GF-D8 (cell line): ENCODE measurements at regions not wholly inside any gene's neighbourhood (a gene's known extent, or its start where the extent isn't known, plus 50 kb on each side); places are given as distances from the start of the nearest gene placed in this dataset.

Source experiments
- DNase-seq: peaks from one replicate; lab custom pipeline; 2025; lab: John Stamatoyannopoulos, UW

GRCh38 chr12:25755136-25755970 lies 202.3 kb upstream of the LMNTD1 start:
- no peak for DNase-seq

DNA sequence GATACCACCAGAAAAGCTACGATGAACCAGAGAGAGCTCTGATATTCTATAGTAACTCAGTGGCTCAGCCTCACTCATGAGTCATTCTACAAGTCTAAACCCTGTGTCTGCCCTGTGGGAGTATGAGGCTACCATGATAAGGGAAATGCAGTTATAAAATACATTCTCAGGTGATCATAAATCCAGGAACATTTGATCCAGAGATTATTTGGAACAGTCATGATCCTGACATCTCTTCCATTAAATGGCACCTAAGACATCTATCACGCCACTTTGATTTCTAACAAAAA lies 202.6 kb upstream of the RASSF8 start:
- DNase-seq: no peak

GRCh38 chr12:25757037-25757665 lies 201.3 kb upstream of the RASSF8 start:
- no peak for DNase-seq

DNA sequence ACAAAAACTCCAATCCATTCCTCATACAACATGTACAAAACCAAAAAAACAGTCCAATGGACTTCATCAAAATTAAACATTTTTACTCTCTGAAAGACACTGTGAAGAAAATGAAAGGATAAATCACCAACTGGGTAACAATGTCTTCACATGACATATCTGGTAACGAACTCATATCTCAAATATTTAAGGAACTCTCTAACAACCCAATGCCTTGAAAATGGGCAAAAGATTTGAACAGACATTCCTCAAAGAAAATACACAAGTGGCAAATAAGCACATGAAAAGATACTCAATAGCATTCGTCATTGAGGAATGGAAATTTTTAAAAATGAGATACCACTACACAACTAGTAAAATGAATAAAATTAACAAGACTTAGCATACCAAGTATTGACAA lies 198.7 kb upstream of the RASSF8 start:
- no peak for DNase-seq

- DNase-seq: no peak
These were observed 197.1 kb upstream of the RASSF8 start for GRCh38 chr12:25761356-25761755.

GRCh38 chr12:25764409-25764808 lies 194.1 kb upstream of the RASSF8 start:
- DNase-seq: no peak

DNA sequence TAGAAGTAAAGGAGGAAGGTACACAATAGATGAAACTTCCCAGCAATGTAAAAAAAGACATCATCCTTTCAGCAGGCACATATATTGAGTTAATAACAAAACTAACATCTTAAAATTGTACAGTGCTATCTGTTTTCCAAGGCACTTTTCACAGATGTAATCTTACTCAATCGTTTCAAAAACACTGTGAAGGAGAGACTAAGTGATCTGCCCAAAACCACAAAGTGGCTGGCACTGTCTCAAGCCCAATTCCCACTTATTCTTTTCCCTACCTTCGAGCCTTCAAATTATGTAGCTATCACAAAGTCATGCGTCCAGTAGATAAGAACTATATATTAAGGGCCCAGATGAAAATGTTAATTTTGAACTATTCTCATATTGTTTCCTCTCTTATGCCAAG lies 193.6 kb upstream of the RASSF8 start:
- DNase-seq: no peak

DNA sequence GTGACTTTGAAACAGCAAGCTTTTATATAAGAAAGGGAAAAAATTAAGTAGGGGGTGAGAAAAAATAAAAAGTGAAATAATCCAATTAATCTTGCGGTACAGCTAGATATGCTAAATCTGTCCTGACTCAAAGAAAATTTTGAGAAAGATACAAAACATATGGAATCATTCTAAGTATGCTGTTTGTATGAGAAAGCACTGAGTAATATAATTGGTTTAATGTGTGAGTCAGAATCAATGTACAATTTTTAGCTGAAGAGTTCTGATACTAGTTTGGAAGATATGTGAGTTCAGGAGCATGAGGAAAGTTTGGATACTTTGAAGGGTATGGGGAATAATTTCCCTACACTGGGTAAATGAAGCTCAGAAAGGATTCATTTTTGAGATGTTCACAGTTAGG lies 190.9 kb upstream of the RASSF8 start:
- no peak for DNase-seq

GRCh38 chr12:25768151-25768550 lies 190.3 kb upstream of the RASSF8 start:
- no peak for DNase-seq

DNA sequence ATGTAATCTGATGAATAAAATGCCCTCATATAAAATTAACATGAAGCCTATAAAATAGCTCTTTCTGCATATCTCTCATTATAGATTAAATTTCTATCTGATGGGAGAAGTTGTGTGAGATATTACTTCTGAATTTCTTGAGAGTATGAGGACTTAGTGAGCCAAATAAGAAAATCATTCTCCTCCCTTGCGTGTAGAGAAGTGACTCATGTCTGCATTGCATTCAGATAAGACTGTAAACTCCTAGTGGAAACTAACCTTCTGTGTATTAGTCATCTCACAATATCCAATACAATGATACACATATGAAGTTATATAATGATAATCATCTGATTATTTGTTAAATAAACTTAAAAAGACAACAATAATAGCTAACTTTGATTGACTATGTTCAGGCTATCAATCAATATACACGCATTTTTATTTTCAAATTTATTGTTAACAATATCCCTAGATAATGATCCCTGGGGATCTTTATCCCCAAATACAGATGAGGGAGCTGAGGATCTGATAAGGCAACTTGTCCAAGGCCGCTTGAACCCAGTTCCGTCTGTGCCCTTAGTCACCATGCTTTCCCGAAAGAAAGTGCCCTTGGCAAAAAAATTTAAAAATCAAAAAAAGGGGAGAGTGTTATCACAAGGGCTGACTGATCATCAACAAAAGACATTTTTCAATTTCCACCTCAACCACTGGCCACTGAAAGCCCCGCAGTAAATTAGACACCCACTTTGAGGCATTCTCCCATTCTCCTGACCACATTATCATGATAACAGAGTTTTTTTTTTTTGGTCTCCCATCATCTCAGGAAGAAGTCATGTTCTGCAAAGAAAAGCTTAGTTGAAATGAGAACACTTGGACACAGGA lies 189.2 kb upstream of the RASSF8 start:
- DNase-seq: no peak

DNA sequence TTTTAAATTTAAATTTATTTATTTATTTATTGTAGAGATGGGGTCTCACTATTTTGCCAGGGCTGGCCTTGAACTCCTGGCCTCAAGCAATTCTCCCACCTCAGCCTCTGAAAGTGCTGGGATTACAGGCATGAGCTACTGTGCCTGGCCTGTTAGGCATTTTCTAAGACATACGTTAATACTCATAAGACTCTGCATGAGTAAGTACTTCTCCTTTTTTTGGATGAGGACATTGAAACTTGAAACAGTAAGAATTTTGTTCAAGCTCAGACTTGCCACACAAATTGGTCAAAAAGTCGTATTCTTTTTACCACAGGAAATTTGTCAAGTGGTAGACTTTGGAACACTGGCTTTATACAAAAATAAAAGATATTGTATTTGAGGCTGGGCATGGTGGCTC lies 187.4 kb upstream of the RASSF8 start:
- DNase-seq: no peak

- DNase-seq: no peak
These were observed 187.0 kb upstream of the RASSF8 start for GRCh38 chr12:25771476-25771875.

DNA sequence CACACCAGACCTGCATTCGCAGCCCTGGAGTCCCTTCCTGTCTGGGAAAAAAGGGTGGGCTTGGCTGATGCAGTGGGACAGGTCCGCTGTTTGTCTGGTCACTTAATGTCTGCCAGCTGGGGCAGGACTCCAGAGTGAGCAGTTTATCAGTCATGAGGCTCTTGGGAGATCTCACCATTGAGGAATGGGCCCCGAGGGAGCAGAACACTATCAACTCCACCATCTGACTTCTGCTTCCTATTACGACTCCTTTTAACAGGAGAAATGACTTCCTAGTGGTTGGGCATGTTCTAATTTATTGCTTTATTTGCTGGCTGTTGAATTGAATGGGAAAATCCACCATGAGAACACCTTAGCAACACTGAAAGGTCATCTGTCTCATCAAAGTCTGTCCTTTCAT lies 182.5 kb upstream of the RASSF8 start:
- DNase-seq: peak; percentile 12

DNA sequence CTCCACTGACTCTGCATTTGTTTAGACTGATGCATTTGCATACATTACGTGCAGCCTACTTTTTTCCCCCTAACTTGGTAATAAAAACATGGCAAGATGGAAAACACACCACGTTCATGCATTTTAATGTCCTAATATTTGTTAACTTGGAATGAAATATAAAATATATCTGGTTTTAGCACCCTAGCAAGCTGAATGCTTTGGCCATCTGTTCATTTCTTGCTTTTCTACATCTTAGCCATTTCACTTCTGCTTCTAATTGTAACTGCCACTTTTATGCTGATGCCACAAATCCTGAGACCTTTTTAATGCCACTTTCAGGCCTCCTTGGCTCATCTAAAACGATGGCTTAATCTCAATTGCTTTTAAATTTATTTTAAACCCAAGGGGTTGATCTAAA lies 177.7 kb upstream of the RASSF8 start:
- no peak for DNase-seq

GRCh38 chr12:25781232-25781631 lies 177.2 kb upstream of the RASSF8 start:
- DNase-seq: no peak

GRCh38 chr12:25783566-25783965 lies 174.9 kb upstream of the RASSF8 start:
- no peak for DNase-seq

- no peak for DNase-seq
These were observed 173.8 kb upstream of the RASSF8 start for GRCh38 chr12:25784669-25785068.

DNA sequence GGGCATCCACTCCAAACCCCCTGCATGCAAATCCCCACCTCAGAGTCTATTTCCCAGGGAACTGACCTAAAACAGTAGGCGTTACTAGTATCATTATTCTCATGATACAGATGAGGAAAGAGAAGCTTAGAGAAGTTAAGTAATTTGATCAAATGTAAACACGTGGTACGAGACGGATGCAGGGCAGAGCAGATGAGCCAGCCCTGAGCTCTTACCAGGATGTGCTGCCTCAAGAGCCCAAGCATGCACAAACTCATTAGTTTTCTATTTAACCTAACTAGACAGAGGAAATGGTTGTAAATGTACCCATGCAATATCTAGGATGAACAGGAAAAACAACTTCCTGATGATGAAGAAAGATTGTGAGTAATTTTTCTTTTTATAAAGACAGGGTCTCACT lies 173.3 kb upstream of the RASSF8 start:
- no peak for DNase-seq

DNA sequence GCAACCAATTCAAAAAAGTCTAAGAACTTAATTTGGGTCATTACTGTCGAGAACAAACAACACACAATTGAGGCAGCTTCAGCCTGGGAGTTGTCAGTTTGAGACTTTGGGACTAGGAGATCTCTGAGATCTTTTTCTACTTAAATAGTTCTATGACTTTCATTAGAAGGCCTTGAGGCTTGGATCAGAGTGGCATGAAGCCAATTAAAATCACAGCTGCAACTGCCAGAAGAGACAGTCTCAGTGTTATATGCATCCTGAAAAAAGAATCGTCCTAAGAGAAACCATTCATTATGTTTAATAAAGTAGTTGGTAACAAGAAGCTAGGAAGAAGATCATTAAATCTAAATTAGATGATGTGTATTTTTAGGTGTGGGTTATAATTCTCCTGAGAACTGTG lies 170.8 kb upstream of the RASSF8 start:
- no peak for DNase-seq

DNA sequence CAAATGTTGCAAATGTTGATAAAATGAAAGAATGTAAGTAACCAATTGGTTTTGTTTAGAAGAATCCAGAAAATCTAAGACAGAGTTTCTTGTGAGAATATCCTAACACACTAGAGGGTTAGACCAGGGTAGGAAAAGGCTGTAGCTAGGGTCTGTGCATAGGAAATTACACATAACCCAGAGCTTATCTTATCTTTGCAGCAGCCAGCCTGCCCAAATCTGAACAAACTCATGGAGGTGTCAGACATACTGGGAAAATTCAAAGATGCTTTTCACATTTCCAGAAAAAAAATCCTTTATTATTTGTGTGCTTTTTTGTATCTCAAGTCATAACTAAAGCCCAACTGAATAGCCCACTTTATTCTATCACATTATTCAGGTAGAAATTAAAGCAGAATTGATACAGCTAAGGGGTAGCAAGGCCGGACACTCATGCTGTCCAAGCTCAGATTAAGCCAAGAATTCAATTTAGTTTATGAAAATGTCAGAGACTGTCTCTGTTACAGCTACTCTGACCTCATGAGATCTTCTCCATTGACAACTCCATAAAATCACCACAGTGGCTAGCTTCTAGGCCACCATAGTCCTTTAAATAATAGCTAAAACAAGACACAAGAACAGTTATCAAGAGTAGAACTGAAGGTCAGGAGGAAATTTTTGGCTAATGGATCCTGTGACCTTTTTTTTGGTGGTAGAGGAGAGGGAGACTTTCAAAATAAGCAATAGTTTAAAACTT lies 169.6 kb upstream of the RASSF8 start:
- DNase-seq: no peak

GRCh38 chr12:25789541-25789944 lies 168.9 kb upstream of the RASSF8 start:
- no peak for DNase-seq

DNA sequence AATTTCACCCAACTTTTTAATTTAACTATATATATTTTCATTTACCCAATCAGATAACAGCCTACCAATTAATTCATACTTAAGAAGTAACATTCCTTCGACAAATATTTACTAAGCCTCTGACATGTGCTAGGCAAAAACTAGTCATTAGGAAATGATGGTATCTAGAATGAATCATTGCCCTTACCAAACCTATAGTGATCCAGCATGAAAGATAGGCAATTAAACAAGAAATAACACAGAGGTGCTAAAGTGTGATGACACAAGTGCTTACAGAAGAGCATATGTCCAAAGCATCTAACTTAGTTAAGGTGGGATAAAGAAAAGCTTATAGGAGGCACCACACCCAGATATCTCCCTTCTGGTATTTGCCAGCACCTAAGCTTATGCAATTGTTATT lies 166.5 kb upstream of the RASSF8 start:
- DNase-seq: no peak
